Neural cell (in vitro differentiated cells): ENCODE measurements at regions not wholly inside any gene's neighbourhood (a gene's known extent, or its start where the extent isn't known, plus 50 kb on each side); places are given as distances from the start of the nearest gene placed in this dataset.

Experiments
- H2AFZ ChIP-seq: fragments of 200-600, 300-800 bp; sonication (generic), shearing (Covaris generic); 2 replicates; pipeline ENCODE4 v1.6.0; 2014; ENCODE audit warnings: low read depth, mild to moderate bottlenecking, antibody characterized with exemption, low read length, moderate library complexity
- H3F3A ChIP-seq: fragments of 200-600 bp; shearing (Covaris generic); 2 replicates; pipeline ENCODE4 v1.6.1; 2016; ENCODE audit warnings: mild to moderate bottlenecking, moderate library complexity, mixed read lengths, antibody characterized with exemption, low read length; ENCODE audit not compliant: insufficient read depth, poor library complexity, severe bottlenecking
- H3K27ac ChIP-seq: fragments of 200-600, 300-800 bp; sonication (generic), shearing (Covaris generic); 2 replicates; pipeline ENCODE4 v1.5.1; 2014; ENCODE audit warnings: mild to moderate bottlenecking, low read length, moderate library complexity
- H3K27me3 ChIP-seq: fragments of 300-800, 200-600 bp; sonication (generic), shearing (Covaris generic); 2 replicates; pipeline ENCODE4 v1.6.0; 2014; ENCODE audit warnings: mild to moderate bottlenecking, low read depth, low read length, moderate library complexity; ENCODE audit not compliant: insufficient read depth
- H3K36me3 ChIP-seq: fragments of 300-800, 200-600 bp; sonication (generic), shearing (Covaris generic); 2 replicates; pipeline ENCODE4 v1.5.1; 2014; ENCODE audit warnings: mild to moderate bottlenecking, antibody characterized with exemption, low read length, moderate library complexity; ENCODE audit not compliant: insufficient read depth
- H3K4me2 ChIP-seq: fragments of 300-800, 200-600 bp; sonication (generic), shearing (Covaris generic); 2 replicates; pipeline ENCODE4 v1.6.0; 2014; ENCODE audit warnings: mild to moderate bottlenecking, low read length
- H3K4me3 ChIP-seq: fragments of 300-800, 200-600 bp; sonication (generic), shearing (Covaris generic); 2 replicates; pipeline ENCODE4 v1.5.1; 2014; ENCODE audit warnings: mild to moderate bottlenecking, low read length, moderate library complexity
- H3K79me2 ChIP-seq: fragments of 200-600 bp; shearing (Covaris generic); replicated peaks from 2 replicates; pipeline ENCODE4 v1.6.0; 2014; ENCODE audit warnings: mild to moderate bottlenecking, low read length, moderate library complexity; ENCODE audit not compliant: insufficient read depth
- H3K9ac ChIP-seq: fragments of 300-800, 200-600 bp; sonication (generic), shearing (Covaris generic); 2 replicates; pipeline ENCODE4 v1.6.1; 2016; ENCODE audit warnings: mild to moderate bottlenecking, low read length, mixed read lengths
- H3K9me2 ChIP-seq: fragments of 200-600 bp; shearing (Covaris generic); 2 replicates; pipeline ENCODE4 v1.6.1; 2016; ENCODE audit warnings: mild to moderate bottlenecking, low read length, mixed read lengths; ENCODE audit not compliant: insufficient read depth
- H3K9me3 ChIP-seq: fragments of 200-600, 300-800 bp; sonication (generic), shearing (Covaris generic); 2 replicates; pipeline ENCODE4 v1.6.1; 2016; ENCODE audit warnings: mild to moderate bottlenecking, mixed run types, low read length, moderate library complexity, mixed read lengths
- H4K20me1 ChIP-seq: fragments of 200-600 bp; shearing (Covaris generic); 2 replicates; pipeline ENCODE4 v1.6.1; 2016; ENCODE audit warnings: mild to moderate bottlenecking, mixed run types; ENCODE audit not compliant: insufficient read depth
- CTCF ChIP-seq: fragments of 450-650 bp; IDR thresholded peaks from 2 replicates; pipeline ENCODE4 v1.5.1; 2014; ENCODE audit warnings: antibody characterized with exemption, mild to moderate bottlenecking, moderate library complexity; ENCODE audit not compliant: poor library complexity, severe bottlenecking
- EP300 ChIP-seq: fragments of 450-650 bp; conservative IDR thresholded peaks from 2 replicates; pipeline ENCODE4 v1.6.1; 2014; ENCODE audit warnings: antibody characterized with exemption, mild to moderate bottlenecking, moderate library complexity; ENCODE audit not compliant: poor library complexity, severe bottlenecking
- EZH2 ChIP-seq: fragments of 200-600, 300-800 bp; shearing (Covaris generic), sonication (generic); IDR thresholded peaks from 2 replicates; pipeline ENCODE4 v1.6.1; 2014; ENCODE audit warnings: antibody characterized with exemption, low read length, borderline replicate concordance, mild to moderate bottlenecking; ENCODE audit not compliant: insufficient read depth, poor library complexity, severe bottlenecking
- MXI1 ChIP-seq: fragments of 450-650 bp; conservative IDR thresholded peaks from 2 replicates; pipeline ENCODE4 v1.6.1; 2014; ENCODE audit warnings: antibody characterized with exemption, mild to moderate bottlenecking; ENCODE audit not compliant: poor library complexity, severe bottlenecking
- POLR2AphosphoS5 ChIP-seq: IDR thresholded peaks from 2 replicates; pipeline ENCODE4 v1.6.1; 2012
- RAD21 ChIP-seq: fragments of 450-650 bp; conservative IDR thresholded peaks from 2 replicates; pipeline ENCODE4 v1.6.1; 2014; ENCODE audit warnings: antibody characterized with exemption, mild to moderate bottlenecking, moderate library complexity
- REST ChIP-seq: IDR thresholded peaks from 2 replicates; pipeline ENCODE4 v1.6.1; 2012; ENCODE audit warnings: borderline replicate concordance
- SMC3 ChIP-seq: fragments of 450-650 bp; conservative IDR thresholded peaks from 2 replicates; pipeline ENCODE4 v1.6.1; 2014; ENCODE audit warnings: antibody characterized with exemption, mild to moderate bottlenecking, moderate library complexity; ENCODE audit not compliant: poor library complexity
- TAF1 ChIP-seq: IDR thresholded peaks from 2 replicates; pipeline ENCODE4 v1.6.1; 2012; ENCODE audit warnings: low read depth

- Histone ChIP-seq H2AFZ (no peak overlapping the region), H3K27me3 (no peaks in the 10 kb centered on the region), H3K9me3 (no peaks in the 10 kb centered on the region), H3K27ac (no peak overlapping the region), H3K9me2 (no peaks in the 10 kb centered on the region), H3K4me3 (no peak overlapping the region), H3K9ac (no peak overlapping the region), H3F3A (no peaks in the 10 kb centered on the region), H3K79me2 (no peaks in the 10 kb centered on the region), H3K4me2 (no peak overlapping the region), H3K36me3 (no peaks in the 10 kb centered on the region), H4K20me1 (no peaks in the 10 kb centered on the region)
- TF ChIP-seq EP300: no peak
- TF ChIP-seq CTCF: no peak
- no peak for TF ChIP-seq TAF1
- no peak for TF ChIP-seq REST
- no peak for TF ChIP-seq POLR2AphosphoS5
- no peak for TF ChIP-seq EZH2
- TF ChIP-seq SMC3: no peak
- TF ChIP-seq RAD21: no peak
- TF ChIP-seq MXI1: no peak
Measured at GRCh38 chr3:107441617-107442016, 64.4 kb downstream of the CCDC54 start.

GRCh38 chr3:107443461-107443860 is 66.2 kb downstream of the CCDC54 start:
- H3K27ac ChIP-seq: no peak overlapping the region
- TF ChIP-seq RAD21 (no peak), REST (no peak), MXI1 (no peak), SMC3 (no peak), TAF1 (no peak), EZH2 (no peak), EP300 (no peak), POLR2AphosphoS5 (no peak), CTCF (no peak)
- H4K20me1 ChIP-seq: no peaks in the 10 kb centered on the region

More at GRCh38 chr3:107443461-107443860, 66.2 kb downstream of the CCDC54 start:
- Histone ChIP-seq H3K9me2 (no peaks in the 10 kb centered on the region), H3K79me2 (no peaks in the 10 kb centered on the region), H3K4me2 (no peak overlapping the region), H3K4me3 (no peak overlapping the region), H3K36me3 (no peaks in the 10 kb centered on the region), H3K9me3 (no peaks in the 10 kb centered on the region), H3K27me3 (no peaks in the 10 kb centered on the region), H2AFZ (no peak overlapping the region), H3K9ac (no peak overlapping the region), H3F3A (no peaks in the 10 kb centered on the region)
